Stimulated activated CD8-positive, alpha-beta memory T cell treated with anti-CD3 and anti-CD28 coated beads, Interleukin-4, amount 100 ng/mL, for 48 hours (primary cell): ENCODE measurements at regions not wholly inside any gene's neighbourhood (a gene's known extent, or its start where the extent isn't known, plus 50 kb on each side); places are given as distances from the start of the nearest gene placed in this dataset.
"Not testable (repeated sequence)": the region's sequence is repeated elsewhere in the genome, so short reads cannot be mapped to it uniquely, and the experiment has no call there.

ENCODE experiments used
- DNase-seq: peaks from one replicate; pipeline ENCODE4 v3.0.0-alpha.2; 2020

DNA sequence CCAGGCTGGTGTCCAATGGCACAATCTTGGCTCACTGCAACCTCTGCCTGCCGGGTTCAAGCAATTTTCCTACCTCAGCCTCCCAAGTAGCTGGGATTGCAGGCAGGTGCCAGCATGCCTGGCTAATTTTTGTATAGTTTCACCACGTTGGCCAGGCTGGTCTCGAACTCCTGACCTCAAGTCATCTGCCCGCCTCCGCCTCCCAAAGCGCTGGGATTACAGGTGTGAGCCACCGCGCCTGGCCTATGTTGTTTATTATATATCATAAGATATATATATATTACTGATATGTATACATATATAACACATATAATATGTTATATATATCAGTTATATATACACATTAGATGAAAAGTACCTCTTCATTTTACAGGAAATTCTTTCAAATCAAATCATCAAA is 914.7 kb downstream of the FOXD4L5 start:
- DNase-seq: peak; percentile 24

DNA sequence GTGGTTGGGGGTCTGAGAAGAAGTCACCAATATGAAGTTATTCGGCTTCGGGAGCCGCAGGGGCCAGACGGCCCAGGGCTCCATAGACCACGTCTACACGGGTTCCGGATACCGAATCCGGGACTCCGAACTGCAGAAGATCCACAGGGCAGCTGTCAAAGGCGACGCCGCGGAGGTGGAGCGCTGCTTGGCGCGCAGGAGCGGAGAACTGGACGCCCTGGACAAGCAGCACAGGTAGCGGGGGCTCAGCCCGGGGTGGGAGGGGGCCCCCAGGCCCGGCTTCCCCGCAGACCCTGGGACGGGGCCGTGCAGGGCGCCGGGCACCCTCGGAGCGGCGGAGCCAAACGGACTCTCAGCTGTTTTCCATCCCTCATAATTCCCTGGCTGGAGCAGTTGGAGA is 915.4 kb downstream of the FOXD4L5 start:
- DNase-seq: not testable (repeated sequence)

- DNase-seq: peak; percentile 84
These were observed 915.9 kb downstream of the FOXD4L5 start for GRCh38 chr9:64369114-64369513.

- peak; percentile 21 for DNase-seq
These were observed 916.4 kb downstream of the FOXD4L5 start for GRCh38 chr9:64368644-64368942.

DNA sequence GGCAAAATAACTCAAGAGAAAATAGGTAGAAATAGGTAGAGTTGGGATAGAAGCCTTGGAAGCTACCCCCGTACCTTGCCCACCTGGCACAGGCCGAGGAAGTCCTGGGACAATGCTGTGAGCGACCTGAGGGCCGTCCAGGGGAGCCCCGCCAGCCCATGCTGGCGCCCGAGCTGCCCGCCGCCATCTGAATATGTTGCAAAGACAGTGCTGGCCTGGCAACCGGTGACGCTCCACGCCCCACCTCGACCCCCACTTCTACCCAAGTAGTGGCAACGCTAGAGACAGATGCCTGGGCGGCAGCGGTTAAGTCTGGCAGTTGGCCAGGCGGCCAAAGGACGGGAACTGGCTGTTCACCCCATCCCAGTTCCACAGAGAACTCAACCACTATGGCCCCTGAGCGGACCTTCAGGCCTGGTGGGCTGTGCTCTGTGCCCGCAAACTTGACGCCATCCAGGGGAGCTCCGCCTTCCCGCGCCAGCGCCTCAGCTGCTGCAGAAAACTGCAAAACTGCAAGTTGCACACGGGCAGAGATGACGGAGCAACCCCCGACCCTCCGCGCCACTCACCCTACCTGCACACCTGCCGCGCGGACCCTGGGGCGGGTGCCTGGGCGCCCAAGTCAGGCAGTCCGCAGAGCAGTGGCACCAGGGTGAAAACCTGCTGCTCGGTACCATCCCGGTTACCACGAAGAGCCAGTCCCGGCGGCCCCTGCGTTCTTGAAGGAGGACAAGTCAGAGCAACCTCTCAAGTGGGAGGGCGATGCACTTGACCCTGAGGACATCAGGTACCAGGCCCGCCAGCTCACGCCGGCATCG is 917.0 kb downstream of the FOXD4L5 start:
- peak; percentile 25 for DNase-seq
